T47D (cell line): ENCODE measurements at regions not wholly inside any gene's neighbourhood (a gene's known extent, or its start where the extent isn't known, plus 50 kb on each side); places are given as distances from the start of the nearest gene placed in this dataset.
"Not testable (repeated sequence)": the region's sequence is repeated elsewhere in the genome, so short reads cannot be mapped to it uniquely, and the experiment has no call there.

Experiments
- DNase-seq, 2 experiments: peaks; one replicate each; pipeline versions ENCODE4 v3.0.0 to v3.0.0-alpha.2; 2011 to 2012; ENCODE audit warnings: low read depth in 1 of 2, low spot score in 1 of 2
- JUND ChIP-seq: IDR thresholded peaks from 2 replicates; pipeline ENCODE4 v1.6.1; 2012; ENCODE audit warnings: low read depth
- in situ Hi-C: cut with HindIII; loops from 2 replicates; pipeline ENCODE4 v1.10.0; 2016; ENCODE audit warnings: low sequenced_read_pairs, low pct_unique_long_range_greater_than_20kb

DNA sequence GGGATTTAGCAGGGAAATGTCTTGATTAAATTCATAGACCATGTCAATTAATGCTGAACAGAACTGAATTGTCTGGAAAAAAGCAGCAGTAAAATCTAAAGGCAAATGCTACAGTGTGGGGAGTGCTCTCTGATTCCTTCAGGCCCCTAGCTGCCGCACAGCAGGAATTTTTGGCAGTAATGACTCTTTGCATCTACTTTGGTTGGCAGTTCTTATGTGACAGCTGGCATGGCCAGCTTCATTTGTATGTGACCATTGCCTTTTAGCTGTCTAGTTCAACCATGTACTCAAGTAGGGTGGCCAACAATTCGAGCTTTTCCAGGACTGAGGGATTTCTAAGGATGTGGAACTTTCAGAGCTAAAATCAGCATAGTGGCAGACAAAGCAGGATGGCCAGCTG is 499.1 kb upstream of the MAN1A1 start:
- DNase-seq: no peak
- in situ Hi-C loops: no loop called here
- TF ChIP-seq JUND: no peak

DNA sequence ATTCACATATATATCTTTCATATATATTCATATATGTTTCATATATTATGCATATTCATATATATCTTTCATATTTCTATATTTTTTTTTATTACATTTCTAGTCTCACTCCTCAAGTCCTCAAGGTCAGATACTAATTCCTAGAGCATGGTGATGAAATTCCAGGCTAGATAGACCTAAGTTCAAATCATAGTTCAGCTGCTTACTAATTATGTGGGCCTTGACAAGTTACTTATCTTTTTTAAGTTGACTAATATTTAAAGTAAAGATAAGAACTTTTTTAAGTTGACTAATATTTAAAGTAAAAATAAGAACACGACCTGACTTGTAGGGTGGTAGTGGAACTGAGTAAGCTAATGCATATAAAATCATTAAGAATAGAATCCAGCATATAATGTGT is 495.6 kb upstream of the MAN1A1 start:
- in situ Hi-C loops: no loop called here

DNA sequence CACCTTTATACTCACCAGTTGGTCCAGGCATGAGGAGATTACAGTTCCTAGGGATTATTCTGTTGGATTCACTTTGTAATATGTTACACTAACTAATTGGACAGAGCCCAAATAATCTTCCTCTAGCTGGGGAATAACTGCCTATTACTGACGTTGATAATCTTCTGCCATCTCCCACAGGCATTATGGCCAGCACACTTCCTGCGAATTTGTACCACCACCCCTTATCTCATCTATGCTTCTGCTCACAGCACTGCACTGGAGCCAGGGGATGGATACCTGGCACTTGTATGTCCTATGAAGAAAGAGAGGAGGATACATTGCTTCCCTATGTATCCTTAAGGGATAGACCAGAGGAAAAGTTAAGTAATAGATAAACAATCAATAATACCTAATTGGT is 494.8 kb upstream of the MAN1A1 start:
- no peak for TF ChIP-seq JUND
- no peak for DNase-seq
- in situ Hi-C loops: no loop called here

More for the DNA sequence above, 495.6 kb upstream of the MAN1A1 start:
- DNase-seq: no peak
- TF ChIP-seq JUND: no peak

DNA sequence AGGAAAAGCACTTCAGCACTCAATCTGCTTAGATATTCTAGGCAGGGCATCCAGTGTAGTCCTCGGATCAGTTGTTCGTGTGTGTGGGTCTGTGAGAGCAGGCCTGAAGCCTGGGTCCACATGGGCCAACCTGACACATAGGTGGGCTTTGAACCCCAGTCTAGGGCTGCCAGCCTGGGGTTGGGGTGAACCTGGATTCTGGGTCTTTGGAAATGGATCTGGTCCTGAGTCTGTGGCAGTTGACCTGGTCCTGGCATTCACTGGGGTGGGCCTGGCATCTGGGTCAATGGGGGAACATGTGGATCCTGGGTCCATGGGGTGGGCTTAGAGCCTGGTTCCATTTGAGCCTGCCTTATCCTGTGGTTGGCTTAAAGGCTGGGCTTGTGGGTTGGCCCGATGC is 492.6 kb upstream of the MAN1A1 start:
- in situ Hi-C loops: no loop called here
- no peak for DNase-seq
- no peak for TF ChIP-seq JUND

DNA sequence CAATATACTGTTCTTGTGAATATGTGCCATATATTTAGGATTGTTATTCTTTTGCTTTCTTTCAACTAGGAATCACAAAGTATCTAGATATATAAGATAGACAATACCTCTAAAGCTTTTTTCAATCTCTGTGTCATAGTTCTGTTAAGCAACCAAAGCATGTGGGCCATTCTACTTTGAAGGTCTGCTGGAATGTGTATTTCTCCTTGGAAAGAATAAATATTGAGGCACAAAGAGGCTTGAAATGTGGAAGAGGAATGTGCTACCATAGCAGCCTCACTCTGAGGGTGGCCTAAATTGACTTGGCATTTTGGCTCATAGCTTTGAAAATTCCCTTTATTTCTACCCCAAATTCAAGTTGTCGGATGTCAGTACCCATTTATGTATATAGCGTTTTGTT is 488.5 kb upstream of the MAN1A1 start:
- in situ Hi-C loops: no loop called here
- no peak for DNase-seq
- no peak for TF ChIP-seq JUND

DNA sequence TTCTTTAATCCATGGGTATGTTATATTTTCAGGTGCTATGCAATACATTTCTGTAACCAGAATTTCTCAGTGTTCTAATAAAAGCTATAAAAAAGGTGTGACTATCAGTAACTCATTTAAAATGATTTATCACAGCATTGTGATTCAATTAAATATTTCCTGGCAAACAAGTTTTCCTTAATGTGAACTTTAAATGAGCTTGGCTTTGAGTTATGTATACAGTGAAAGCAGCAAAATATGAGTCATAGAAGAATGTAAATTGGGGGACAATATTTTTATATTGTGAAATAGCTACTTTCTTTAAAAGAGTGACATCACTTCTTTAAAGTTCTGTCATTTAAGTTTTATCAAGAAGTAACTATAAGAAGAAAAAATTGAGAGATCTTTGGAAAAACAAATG is 484.9 kb upstream of the MAN1A1 start:
- no peak for DNase-seq
- no peak for TF ChIP-seq JUND
- in situ Hi-C loops: no loop called here

DNA sequence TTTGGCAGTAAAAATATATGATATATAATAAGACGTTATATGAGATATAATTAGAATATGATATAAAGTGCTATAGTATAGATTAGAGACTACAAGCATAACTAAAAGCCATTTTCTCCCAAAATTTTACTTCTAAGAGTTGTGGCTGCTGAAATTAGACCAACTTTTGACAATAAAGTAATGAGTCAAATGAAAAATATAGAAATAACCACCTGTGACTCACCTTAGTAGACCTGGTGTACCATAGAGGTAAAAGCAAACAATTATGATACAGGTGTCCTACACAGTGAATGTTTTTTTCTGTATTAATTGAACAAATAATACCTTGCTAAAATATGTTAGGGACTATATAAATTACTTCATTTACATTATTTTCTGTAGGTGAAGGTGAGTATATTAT is 482.9 kb upstream of the MAN1A1 start:
- TF ChIP-seq JUND: no peak
- in situ Hi-C loops: no loop called here
- DNase-seq: no peak

GRCh38 chr6:119830494-119831295 is 481.1 kb upstream of the MAN1A1 start:
- TF ChIP-seq JUND: no peak
- in situ Hi-C loops: no loop called here
- DNase-seq: no peak

- no peak for TF ChIP-seq JUND
- in situ Hi-C loops: no loop called here
- DNase-seq: no peak
Measured at GRCh38 chr6:119830069-119830468, 480.5 kb upstream of the MAN1A1 start.

- in situ Hi-C loops, DNase-seq: not testable (repeated sequence)
Measured at GRCh38 chr6:119829499-119829898, 479.9 kb upstream of the MAN1A1 start.

- no peak for DNase-seq
- in situ Hi-C loops: no loop called here
- TF ChIP-seq JUND: no peak
Measured at GRCh38 chr6:119829006-119829405, 479.4 kb upstream of the MAN1A1 start.

GRCh38 chr6:119821380-119821779 is 471.8 kb upstream of the MAN1A1 start:
- in situ Hi-C loops: no loop called here
- no peak for TF ChIP-seq JUND
- DNase-seq: no peak

DNA sequence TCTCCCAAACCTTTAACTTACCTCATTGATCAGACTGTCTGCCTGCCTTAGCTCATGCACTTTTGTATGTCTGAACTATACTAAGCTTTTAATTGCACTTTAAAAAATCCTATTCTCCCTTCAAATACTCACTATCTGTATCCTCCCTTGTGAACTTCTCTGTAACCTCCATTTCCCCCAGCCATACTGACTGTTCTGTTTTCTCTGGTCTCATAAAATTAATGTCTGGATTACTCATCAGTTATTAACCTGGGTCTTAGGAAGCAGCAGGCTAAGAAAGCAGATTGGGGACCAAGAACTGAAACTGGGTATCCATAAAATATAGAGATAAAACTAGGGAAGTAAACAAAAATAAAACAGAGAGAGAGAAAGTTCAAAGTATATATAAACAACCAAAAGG is 469.3 kb upstream of the MAN1A1 start:
- DNase-seq: no peak
- no peak for TF ChIP-seq JUND
- in situ Hi-C loops: no loop called here

- no peak for TF ChIP-seq JUND
- no peak for DNase-seq
- in situ Hi-C loops: no loop called here
Measured at GRCh38 chr6:119814609-119815400, 465.2 kb upstream of the MAN1A1 start.
